HG02759 (cell line): ENCODE measurements at regions not wholly inside any gene's neighbourhood (a gene's known extent, or its start where the extent isn't known, plus 50 kb on each side); places are given as distances from the start of the nearest gene placed in this dataset.
"Not testable (repeated sequence)": the region's sequence is repeated elsewhere in the genome, so short reads cannot be mapped to it uniquely, and the experiment has no call there.

ENCODE experiments used
- ATAC-seq: cut with Tn5 transposase; IDR thresholded peaks from one replicate; pipeline ENCODE4 v1.9.1; 2021; ENCODE audit warnings: mild to moderate bottlenecking, moderate library complexity; ENCODE audit not compliant: unreplicated experiment

DNA sequence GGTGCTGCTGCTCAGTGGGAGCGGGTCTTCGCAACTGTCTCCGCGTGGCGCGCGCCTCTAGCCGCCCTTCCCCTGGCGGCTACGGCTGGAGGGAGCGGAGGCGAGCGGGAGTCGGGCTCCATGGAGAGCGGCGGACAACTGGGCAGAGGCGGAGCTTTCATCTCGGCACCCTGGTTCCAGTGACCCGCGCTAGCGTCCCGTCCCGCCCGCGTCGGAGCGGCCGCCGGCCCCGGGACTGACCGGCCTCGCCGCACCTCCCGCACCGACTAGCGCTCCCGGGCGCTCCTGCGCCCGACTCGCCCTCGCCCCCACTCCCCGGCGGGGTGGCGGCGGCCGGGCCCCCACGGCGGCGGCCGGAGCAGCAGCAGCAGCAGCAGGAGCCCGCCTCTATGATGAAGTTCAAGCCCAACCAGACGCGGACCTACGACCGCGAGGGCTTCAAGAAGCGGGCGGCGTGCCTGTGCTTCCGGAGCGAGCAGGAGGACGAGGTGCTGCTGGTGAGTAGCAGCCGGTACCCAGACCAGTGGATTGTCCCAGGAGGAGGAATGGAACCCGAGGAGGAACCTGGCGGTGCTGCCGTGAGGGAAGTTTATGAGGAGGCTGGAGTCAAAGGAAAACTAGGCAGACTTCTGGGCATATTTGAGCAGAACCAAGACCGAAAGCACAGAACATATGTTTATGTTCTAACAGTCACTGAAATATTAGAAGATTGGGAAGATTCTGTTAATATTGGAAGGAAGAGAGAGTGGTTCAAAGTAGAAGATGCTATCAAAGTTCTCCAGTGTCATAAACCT, 69.2 kb upstream of the NOTCH2NLA start:
- ATAC-seq = peak; percentile 54

DNA sequence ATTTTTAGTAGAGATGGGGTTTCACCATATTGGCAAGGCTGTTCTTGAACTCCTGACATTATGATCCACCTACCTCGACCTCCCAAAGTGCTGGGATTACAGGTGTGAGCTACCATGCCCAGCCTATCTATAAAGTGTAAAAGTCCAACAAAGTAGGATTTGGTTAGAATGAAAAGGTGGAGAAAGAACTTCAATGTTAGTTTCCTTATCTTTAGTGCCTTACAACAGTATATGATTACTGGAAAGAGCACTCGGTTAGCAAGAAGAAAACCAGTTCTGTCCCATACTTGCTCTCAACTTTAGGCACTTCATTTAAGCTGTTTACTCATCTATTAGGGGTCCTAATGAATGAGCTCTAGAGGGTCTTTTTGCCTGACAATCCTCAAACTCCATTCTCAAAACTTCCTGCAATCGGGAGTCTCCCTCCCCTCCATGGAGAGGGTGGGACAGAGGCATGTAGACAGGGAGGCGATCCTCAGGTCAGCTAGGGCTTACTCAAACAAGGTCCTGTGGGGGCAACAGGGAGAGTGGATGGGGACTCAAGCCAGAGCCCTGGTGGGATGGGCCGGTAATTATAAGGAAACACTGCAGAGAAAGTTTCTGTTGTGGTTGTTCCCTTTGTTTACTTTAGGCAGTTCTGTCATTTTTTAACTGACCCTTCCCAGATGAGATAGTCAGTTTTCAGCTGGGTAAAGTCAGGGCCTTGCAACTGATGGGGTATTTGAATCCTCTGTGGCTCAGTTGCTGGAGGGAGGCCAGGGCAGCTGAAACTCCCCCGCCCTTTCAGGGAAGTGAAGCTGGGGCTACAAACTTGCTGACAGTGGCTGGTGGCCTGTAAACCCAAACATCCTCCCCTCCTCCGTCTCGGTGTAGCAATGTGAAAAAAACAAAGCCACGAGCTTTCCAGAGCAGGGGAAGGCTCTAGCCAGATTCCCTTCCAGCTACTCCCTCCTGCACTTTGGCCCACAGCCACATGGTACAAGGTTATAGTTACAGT, 64.4 kb upstream of the NOTCH2NLA start:
- ATAC-seq = not testable (repeated sequence)

DNA sequence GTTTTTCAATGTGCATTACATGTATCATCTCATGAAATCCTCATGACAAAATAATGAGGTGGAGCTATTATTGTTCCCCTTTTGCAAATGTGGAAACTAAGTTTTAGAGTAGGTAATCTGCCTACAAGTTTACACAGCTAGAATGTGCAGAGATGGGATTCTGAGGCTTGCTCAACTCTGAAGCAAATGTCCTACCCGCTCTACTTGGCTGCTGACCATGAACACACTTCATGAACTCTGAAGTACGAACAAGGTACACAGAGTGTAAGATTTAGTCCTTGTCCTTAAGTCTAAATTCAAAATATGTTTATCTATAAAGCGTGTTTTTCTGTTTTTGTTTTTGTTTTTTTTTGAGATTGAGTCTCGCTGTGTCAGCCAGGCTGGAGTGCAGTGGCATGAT, 63.6 kb upstream of the NOTCH2NLA start:
- not testable (repeated sequence) for ATAC-seq

DNA sequence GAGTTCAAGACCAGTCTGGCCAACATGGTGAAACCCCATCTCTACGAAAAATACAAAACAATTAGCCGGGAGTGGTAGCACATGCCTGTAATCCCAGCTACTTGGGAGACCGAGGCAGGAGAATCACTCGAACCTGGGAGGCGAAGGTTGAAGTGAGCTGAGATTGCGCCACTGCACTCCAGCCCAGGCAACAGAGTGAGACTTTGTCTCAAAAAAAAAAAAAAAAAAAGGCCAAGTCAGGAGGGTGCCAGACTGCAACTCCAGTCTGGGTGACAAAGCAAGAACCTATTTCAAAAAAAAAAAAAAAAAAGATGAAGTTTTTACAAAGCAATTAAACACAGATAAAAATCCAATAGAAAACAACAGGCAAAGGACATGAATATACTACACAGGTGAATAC, 59.1 kb upstream of the NOTCH2NLA start:
- not testable (repeated sequence) for ATAC-seq

DNA sequence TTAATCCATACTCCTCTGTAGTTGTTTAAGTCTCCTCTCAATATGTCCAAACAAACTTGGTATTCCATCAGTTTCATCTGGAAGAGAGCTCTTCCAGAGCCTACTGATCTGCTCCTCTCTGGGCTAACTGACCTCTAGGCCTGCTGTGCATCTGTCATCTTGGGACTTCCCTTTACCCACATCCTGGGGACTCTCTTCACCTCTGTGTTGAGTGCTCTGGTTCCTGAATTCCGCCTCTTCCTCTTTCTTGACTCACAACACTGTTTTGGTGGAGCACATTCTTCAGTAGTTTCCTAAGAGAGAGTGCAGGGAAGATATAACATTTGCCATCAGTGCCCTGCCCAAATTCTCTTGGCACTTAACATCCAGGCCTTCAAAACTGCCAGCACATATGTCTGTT, 55.9 kb upstream of the NOTCH2NLA start:
- ATAC-seq = peak; percentile 65

DNA sequence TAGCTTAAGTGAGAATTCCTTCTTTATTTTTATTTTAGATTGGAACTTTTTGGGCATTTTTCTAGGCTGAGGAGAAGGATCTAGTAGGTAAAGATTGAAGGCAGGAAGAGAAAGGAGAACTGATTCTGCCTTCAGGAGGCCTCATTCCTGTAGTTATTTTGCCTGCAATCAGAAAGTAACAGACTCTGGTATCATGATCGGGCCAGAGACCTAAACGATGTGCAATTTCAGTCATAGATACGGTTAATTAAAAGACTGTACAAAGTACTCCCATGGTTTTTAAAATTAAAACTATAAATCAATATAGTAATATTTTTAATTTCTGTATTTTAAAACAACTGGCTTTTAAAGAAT, 54.7 kb upstream of the NOTCH2NLA start:
- peak; percentile 39 for ATAC-seq

DNA sequence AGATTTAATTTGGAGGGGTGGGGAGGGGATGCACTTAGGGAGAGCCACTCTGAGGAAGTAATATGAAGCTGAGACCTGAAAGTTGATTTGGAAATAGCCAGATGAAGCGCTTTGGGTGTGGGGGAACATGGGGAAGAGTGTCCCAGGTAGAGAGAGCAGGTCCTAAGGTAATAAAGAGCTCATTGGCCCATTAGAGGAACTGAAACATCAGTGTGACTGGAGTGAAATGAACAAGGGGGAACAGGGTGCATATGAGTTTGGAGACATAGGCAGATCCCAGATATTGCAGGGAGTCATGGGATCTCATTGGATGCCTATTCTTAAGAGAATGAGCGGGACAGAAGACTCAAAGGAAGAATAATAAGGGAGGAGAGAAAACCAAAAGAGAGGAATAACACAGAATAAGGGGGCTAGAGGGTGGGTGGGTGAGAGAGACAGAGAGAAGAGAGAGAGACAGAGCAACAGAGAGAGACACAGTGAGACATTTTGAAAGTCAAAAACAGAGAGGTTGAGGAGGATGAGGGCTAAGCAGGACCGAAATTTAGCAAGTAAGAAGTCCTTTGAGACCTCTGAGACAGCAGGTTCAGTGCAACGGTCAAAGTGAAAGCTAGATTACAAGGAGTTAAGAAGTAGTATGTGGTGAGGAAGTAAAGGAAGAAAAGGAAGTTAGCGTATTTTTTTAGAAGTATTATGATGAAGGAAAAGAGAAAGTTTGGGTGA, 54.1 kb upstream of the NOTCH2NLA start:
- ATAC-seq = peak; percentile 77

DNA sequence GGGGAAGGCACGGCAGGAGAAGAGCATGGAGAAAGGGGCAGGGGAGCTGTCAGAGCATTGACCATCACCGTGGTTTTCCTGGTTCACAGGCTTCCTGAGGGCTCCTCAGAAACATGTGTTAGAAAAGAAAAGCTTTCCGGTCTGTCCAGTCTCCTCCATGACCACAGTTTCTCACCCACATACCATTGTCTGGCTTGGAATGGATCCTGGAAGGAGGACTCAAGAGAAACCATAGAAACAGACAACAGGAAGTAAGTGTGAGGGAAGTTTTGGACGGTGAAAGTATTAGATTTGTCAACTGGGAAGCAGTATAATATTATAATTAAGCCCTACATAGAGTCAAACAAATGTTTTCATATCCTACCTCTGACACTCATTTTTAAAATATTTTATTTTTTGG, 52.7 kb upstream of the NOTCH2NLA start:
- not testable (repeated sequence) for ATAC-seq

DNA sequence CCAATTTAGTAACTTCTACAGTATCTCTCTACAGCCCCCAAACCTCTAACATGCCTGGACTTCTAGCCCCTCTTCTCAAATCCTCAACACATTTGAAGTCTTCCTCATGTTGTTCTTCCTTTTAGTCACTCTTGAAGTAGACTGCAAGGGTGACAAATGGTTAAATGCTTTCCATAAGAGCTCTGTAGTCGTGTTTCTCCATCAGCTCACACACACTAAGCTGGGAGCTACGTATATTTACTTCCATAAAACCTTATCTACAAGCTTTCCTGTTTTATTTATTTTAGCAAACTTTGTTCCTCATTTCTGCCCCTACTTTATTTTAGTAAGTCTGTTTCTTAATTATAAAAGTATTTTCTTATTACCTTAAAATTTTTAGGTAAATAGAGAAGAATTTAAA, 49.9 kb upstream of the NOTCH2NLA start:
- not testable (repeated sequence) for ATAC-seq
